Glomerular endothelial cell (primary cell): ENCODE measurements at regions not wholly inside any gene's neighbourhood (a gene's known extent, or its start where the extent isn't known, plus 50 kb on each side); places are given as distances from the start of the nearest gene placed in this dataset.
"Not testable (repeated sequence)": the region's sequence is repeated elsewhere in the genome, so short reads cannot be mapped to it uniquely, and the experiment has no call there.

ENCODE experiments used
- DNase-seq: peaks from one replicate; pipeline ENCODE4 v3.0.0-alpha.2; 2011; ENCODE audit warnings: low read depth, low spot score; ENCODE audit errors: extremely low read depth

- DNase-seq: peak; percentile 62
Observed at GRCh38 chr14:38721822-38722431, 381.1 kb downstream of the SEC23A start.

- DNase-seq: no peak
Observed at GRCh38 chr14:38718519-38718918, 384.5 kb downstream of the SEC23A start.

GRCh38 chr14:38716926-38717325 is 386.1 kb downstream of the SEC23A start:
- no peak for DNase-seq

- no peak for DNase-seq
Observed at GRCh38 chr14:38710881-38711280, 392.2 kb downstream of the SEC23A start.

GRCh38 chr14:38710196-38710595 is 392.8 kb downstream of the SEC23A start:
- DNase-seq: no peak

GRCh38 chr14:38705220-38705619 is 397.8 kb downstream of the SEC23A start:
- no peak for DNase-seq

GRCh38 chr14:38704220-38704619 is 398.8 kb downstream of the SEC23A start:
- no peak for DNase-seq

- no peak for DNase-seq
Observed at GRCh38 chr14:38696925-38697324, 406.1 kb downstream of the SEC23A start.

GRCh38 chr14:38693423-38693822 is 409.6 kb downstream of the SEC23A start:
- no peak for DNase-seq

GRCh38 chr14:38669027-38669426 is 413.1 kb upstream of the CLEC14A start:
- DNase-seq: no peak

GRCh38 chr14:38663382-38663781 is 407.5 kb upstream of the CLEC14A start:
- DNase-seq: no peak

- no peak for DNase-seq
Observed at GRCh38 chr14:38662781-38663180, 406.9 kb upstream of the CLEC14A start.

GRCh38 chr14:38646391-38646790 is 390.5 kb upstream of the CLEC14A start:
- DNase-seq: no peak

GRCh38 chr14:38634913-38635312 is 379.0 kb upstream of the CLEC14A start:
- DNase-seq: not testable (repeated sequence)

GRCh38 chr14:38629412-38629811 is 373.5 kb upstream of the CLEC14A start:
- no peak for DNase-seq

GRCh38 chr14:38627163-38627562 is 371.3 kb upstream of the CLEC14A start:
- DNase-seq: no peak

GRCh38 chr14:38623661-38624060 is 367.8 kb upstream of the CLEC14A start:
- no peak for DNase-seq

- no peak for DNase-seq
Observed at GRCh38 chr14:38618514-38618913, 362.6 kb upstream of the CLEC14A start.

- DNase-seq: no peak
Observed at GRCh38 chr14:38616959-38617358, 361.1 kb upstream of the CLEC14A start.

- DNase-seq: no peak
Observed at GRCh38 chr14:38611928-38612327, 356.0 kb upstream of the CLEC14A start.

- no peak for DNase-seq
Observed at GRCh38 chr14:38608244-38608643, 352.4 kb upstream of the CLEC14A start.

GRCh38 chr14:38605193-38606114 is 349.6 kb upstream of the CLEC14A start:
- DNase-seq: no peak
